Keratinocyte (primary cell): ENCODE measurements at regions not wholly inside any gene's neighbourhood (a gene's known extent, or its start where the extent isn't known, plus 50 kb on each side); places are given as distances from the start of the nearest gene placed in this dataset.

Experiments used
- DNase-seq: peaks from one replicate; pipeline ENCODE4 v3.0.0-alpha.2; 2011; ENCODE audit warnings: low read depth, missing footprints, low spot score
- FAIRE-seq: peaks from 2 replicates; lab custom pipeline; 2011; peaks lifted over from hg19 to GRCh38; lab: Jason Lieb, UNC
- H2AFZ ChIP-seq: 2 replicates; pipeline ENCODE4 v1.6.0; 2012; ENCODE audit warnings: low read length, control low read depth, inconsistent platforms; ENCODE audit not compliant: control insufficient read depth
- H3K27ac ChIP-seq: 2 replicates; pipeline ENCODE4 v1.5.1; 2011; ENCODE audit warnings: low read length; ENCODE audit not compliant: control insufficient read depth, insufficient read depth
- H3K27me3 ChIP-seq: 3 replicates; pipeline ENCODE4 v1.6.0; 2011; ENCODE audit warnings: low read length; ENCODE audit not compliant: control insufficient read depth, insufficient read depth; ENCODE audit errors: extremely low read depth
- H3K36me3 ChIP-seq, 2 experiments: 2 replicates in 1 of 2; 3 replicates in 1 of 2; pipeline ENCODE4 v1.5.1; 2011; ENCODE audit warnings: low read length in 2 of 2, mild to moderate bottlenecking in 1 of 2; ENCODE audit not compliant: control insufficient read depth in 2 of 2, insufficient read depth in 2 of 2; ENCODE audit errors: extremely low read depth in 1 of 2
- H3K4me1 ChIP-seq: 3 replicates; pipeline ENCODE4 v1.5.1; 2011; ENCODE audit warnings: low read length; ENCODE audit not compliant: control insufficient read depth, insufficient read depth; ENCODE audit errors: extremely low read depth
- H3K4me2 ChIP-seq: 3 replicates; pipeline ENCODE4 v1.6.0; 2011; ENCODE audit warnings: low read depth, low read length; ENCODE audit not compliant: control insufficient read depth, insufficient read depth; ENCODE audit errors: extremely low read depth
- H3K4me3 ChIP-seq, 3 experiments: fragments of 200-600 bp in 1 of 3; sonication (generic) in 1 of 3; 2 replicates in 2 of 3; 3 replicates in 1 of 3; pipeline ENCODE4 v1.5.1; 2011 to 2016; ENCODE audit warnings: low read length in 3 of 3, mild to moderate bottlenecking in 3 of 3, control low read depth in 2 of 3, inconsistent platforms in 1 of 3, low read depth in 1 of 3, mixed read lengths in 1 of 3, mixed run types in 1 of 3, moderate library complexity in 1 of 3; ENCODE audit not compliant: control insufficient read depth in 2 of 3, insufficient read depth in 2 of 3; ENCODE audit errors: extremely low read depth in 1 of 3
- H3K79me2 ChIP-seq: 2 replicates; pipeline ENCODE4 v1.6.0; 2012; ENCODE audit warnings: low read length; ENCODE audit not compliant: control insufficient read depth, insufficient read depth
- H3K9ac ChIP-seq: 3 replicates; pipeline ENCODE4 v1.6.0; 2011; ENCODE audit warnings: low read length; ENCODE audit not compliant: control insufficient read depth, insufficient read depth; ENCODE audit errors: extremely low read depth
- H3K9me1 ChIP-seq: 3 replicates; pipeline ENCODE4 v1.6.0; 2011; ENCODE audit warnings: low read length; ENCODE audit not compliant: control insufficient read depth, insufficient read depth; ENCODE audit errors: extremely low read depth
- H3K9me3 ChIP-seq: 2 replicates; pipeline ENCODE4 v1.5.1; 2012; ENCODE audit warnings: low read depth, low read length; ENCODE audit not compliant: control insufficient read depth
- H4K20me1 ChIP-seq: 3 replicates; pipeline ENCODE4 v1.6.0; 2011; ENCODE audit warnings: low read length; ENCODE audit not compliant: control insufficient read depth, insufficient read depth; ENCODE audit errors: extremely low read depth
- CTCF ChIP-seq, 3 experiments: IDR thresholded peaks in 1 of 3; conservative IDR thresholded peaks in 1 of 3; optimal IDR thresholded peaks in 1 of 3; 2 replicates in 2 of 3; 3 replicates in 1 of 3; pipeline versions ENCODE3 to v1.5.1; 2011; ENCODE audit warnings: low read length in 3 of 3, mild to moderate bottlenecking in 3 of 3, moderate library complexity in 2 of 3, control low read depth in 1 of 3, inconsistent platforms in 1 of 3; ENCODE audit not compliant: insufficient read depth in 2 of 3; ENCODE audit errors: extremely low read depth in 1 of 3
- EZH2 ChIP-seq: IDR thresholded peaks from one replicate; pipeline ENCODE4 v1.6.1; 2012; ENCODE audit warnings: inconsistent platforms, mild to moderate bottlenecking, low read length, moderate library complexity
- dilution Hi-C: fragments of 300-500 bp; cut with MboI; formaldehyde crosslinking; loops from one replicate; pipeline ENCODE4 v1.7.0; 2020; ENCODE audit warnings: low sequenced_read_pairs; ENCODE audit not compliant: extremely low pct_ligation_motif_present

GRCh38 chr2:11057031-11057430 lies 98.2 kb upstream of the SLC66A3 start:
- Histone ChIP-seq H4K20me1 (no peaks in the 10 kb centered on the region), H3K4me2 (no peak overlapping the region), H3K79me2 (no peaks in the 10 kb centered on the region), H2AFZ (no peak overlapping the region), H3K9me1 (no peaks in the 10 kb centered on the region), H3K4me3 (no peak overlapping the region), H3K4me1 (peaks cover 7% of the 10 kb centered on the region), H3K36me3 (no peaks in the 10 kb centered on the region), H3K9me3 (peaks cover 1% of the 10 kb centered on the region), H3K9ac (no peak overlapping the region), H3K27me3 (peaks cover 5% of the 10 kb centered on the region), H3K27ac (no peak overlapping the region)
- FAIRE-seq (no peak), DNase-seq (no peak)
- TF ChIP-seq EZH2, result no peak
- TF ChIP-seq CTCF (optimal IDR thresholded peaks at IDR 0.05 in 1 of 3, IDR thresholded peaks at IDR 0.05 in 1 of 3, conservative IDR thresholded peaks at IDR 0.05 in 1 of 3; ENCODE audit: extremely low read depth in 1 of 3, insufficient read depth in 2 of 3, low read length in 3 of 3), result no peak
- dilution Hi-C loops, result no loop called here

- FAIRE-seq, result no peak
- Histone ChIP-seq H4K20me1 (no peaks in the 10 kb centered on the region), H3K9me1 (no peaks in the 10 kb centered on the region), H3K27me3 (peaks cover 5% of the 10 kb centered on the region), H2AFZ (no peak overlapping the region), H3K27ac (no peak overlapping the region), H3K4me1 (peaks cover 7% of the 10 kb centered on the region), H3K9ac (no peak overlapping the region), H3K9me3 (peaks cover 2% of the 10 kb centered on the region), H3K4me2 (no peak overlapping the region), H3K36me3 (no peaks in the 10 kb centered on the region), H3K79me2 (no peaks in the 10 kb centered on the region), H3K4me3 (no peak overlapping the region)
- dilution Hi-C loops, result no loop called here
- TF ChIP-seq EZH2 (no peak), CTCF (optimal IDR thresholded peaks at IDR 0.05 in 1 of 3, IDR thresholded peaks at IDR 0.05 in 1 of 3, conservative IDR thresholded peaks at IDR 0.05 in 1 of 3; ENCODE audit: extremely low read depth in 1 of 3, insufficient read depth in 2 of 3, low read length in 3 of 3) (no peak)
- DNase-seq, result no peak
These were observed 97.1 kb upstream of the SLC66A3 start for GRCh38 chr2:11058129-11058528.
